Esophagus squamous epithelium (tissue), 4 donors: ENCODE measurements at regions not wholly inside any gene's neighbourhood (a gene's known extent, or its start where the extent isn't known, plus 50 kb on each side); places are given as distances from the start of the nearest gene placed in this dataset.

ENCODE experiments used
- POLR2A ChIP-seq, 4 donors: fragments of 450-650 bp; IDR thresholded peaks; one replicate each; pipeline ENCODE4 v1.6.1; 2017; ENCODE audit warnings: antibody characterized with exemption in 4 of 4, mild to moderate bottlenecking in 4 of 4, moderate library complexity in 3 of 4
- TF ChIP-seq, protein P1 (sequence below), 6 experiments: fragments of 450-650 bp in 4 of 6; fragments of 200-600 bp in 2 of 6; sonication (generic) in 2 of 6; IDR thresholded peaks; one replicate each; pipeline ENCODE4 v1.5.1; 2016 to 2019; ENCODE audit warnings: antibody characterized with exemption in 6 of 6, mild to moderate bottlenecking in 4 of 6, moderate library complexity in 4 of 6

DNA sequence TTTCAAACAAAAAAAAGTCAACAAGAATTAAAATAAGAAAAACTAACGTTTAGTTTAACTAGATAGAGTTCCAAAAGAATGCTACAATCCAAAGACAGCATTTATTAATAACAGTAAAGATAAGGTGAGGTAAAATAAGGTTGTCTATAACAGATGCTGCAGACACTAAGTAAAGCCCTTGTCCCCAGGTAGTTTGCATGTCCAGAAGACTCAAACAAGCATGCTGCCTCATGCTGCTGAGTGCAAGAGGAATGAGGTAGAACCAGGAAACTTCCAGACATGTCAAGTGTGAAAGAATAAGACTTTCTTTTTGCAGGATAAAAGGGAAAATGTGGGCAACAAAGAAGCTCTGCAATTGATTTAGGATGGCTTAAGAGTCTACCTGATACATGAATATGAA is 439.2 kb downstream of the PLOD2 start:
- TF ChIP-seq, protein P1, sequence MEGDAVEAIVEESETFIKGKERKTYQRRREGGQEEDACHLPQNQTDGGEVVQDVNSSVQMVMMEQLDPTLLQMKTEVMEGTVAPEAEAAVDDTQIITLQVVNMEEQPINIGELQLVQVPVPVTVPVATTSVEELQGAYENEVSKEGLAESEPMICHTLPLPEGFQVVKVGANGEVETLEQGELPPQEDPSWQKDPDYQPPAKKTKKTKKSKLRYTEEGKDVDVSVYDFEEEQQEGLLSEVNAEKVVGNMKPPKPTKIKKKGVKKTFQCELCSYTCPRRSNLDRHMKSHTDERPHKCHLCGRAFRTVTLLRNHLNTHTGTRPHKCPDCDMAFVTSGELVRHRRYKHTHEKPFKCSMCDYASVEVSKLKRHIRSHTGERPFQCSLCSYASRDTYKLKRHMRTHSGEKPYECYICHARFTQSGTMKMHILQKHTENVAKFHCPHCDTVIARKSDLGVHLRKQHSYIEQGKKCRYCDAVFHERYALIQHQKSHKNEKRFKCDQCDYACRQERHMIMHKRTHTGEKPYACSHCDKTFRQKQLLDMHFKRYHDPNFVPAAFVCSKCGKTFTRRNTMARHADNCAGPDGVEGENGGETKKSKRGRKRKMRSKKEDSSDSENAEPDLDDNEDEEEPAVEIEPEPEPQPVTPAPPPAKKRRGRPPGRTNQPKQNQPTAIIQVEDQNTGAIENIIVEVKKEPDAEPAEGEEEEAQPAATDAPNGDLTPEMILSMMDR (IDR thresholded peaks at IDR 0.05), result no peak
- no peak for TF ChIP-seq POLR2A (IDR thresholded peaks at IDR 0.05)
